Esophagus muscularis mucosa (tissue), 4 donors: ENCODE measurements at regions not wholly inside any gene's neighbourhood (a gene's known extent, or its start where the extent isn't known, plus 50 kb on each side); places are given as distances from the start of the nearest gene placed in this dataset.

Experiments
- EP300 ChIP-seq: sonication (generic); formaldehyde crosslinking; IDR thresholded peaks from one replicate; pipeline ENCODE4 v1.6.1; 2017; ENCODE audit warnings: antibody characterized with exemption
- POLR2A ChIP-seq: fragments of 450-650 bp; IDR thresholded peaks from one replicate; pipeline ENCODE4 v1.6.1; 2017; ENCODE audit warnings: antibody characterized with exemption, moderate library complexity, mild to moderate bottlenecking, low read depth
- POLR2AphosphoS5 ChIP-seq, 2 donors: sonication (generic); formaldehyde crosslinking; IDR thresholded peaks; one replicate each; pipeline ENCODE4 v1.6.1; 2017; ENCODE audit warnings: antibody characterized with exemption in 2 of 2
- TF ChIP-seq, protein P1 (sequence below), 3 experiments: fragments of 200-600 bp in 2 of 3; fragments of 450-650 bp in 1 of 3; sonication (generic) in 2 of 3; IDR thresholded peaks; one replicate each; pipeline ENCODE4 v1.5.1; 2017 to 2019; ENCODE audit warnings: antibody characterized with exemption in 3 of 3, mild to moderate bottlenecking in 2 of 3, moderate library complexity in 1 of 3

DNA sequence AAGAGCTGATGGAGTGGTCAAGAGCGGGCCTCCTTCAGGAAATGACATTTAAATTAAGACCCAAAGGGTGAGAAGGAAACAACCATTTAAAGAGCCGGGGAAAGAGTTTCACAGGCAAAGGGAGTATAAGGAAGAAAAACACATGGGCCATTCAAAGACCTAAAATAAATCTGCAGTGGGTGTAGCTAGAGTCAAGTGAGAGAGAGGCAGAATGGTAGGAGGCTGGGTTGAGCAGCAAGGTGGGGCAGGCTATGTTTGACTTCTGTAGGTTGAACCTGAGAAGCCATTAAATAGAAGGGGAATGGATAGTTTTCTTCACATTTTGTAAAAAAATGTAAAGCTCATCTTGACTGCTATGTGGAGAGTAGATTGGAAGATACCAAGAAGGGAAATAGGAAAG lies 183.8 kb downstream of the LACC1 start:
- TF ChIP-seq POLR2A (no peak), POLR2AphosphoS5 (IDR thresholded peaks at IDR 0.05) (no peak), EP300 (no peak)
- TF ChIP-seq, protein P1, sequence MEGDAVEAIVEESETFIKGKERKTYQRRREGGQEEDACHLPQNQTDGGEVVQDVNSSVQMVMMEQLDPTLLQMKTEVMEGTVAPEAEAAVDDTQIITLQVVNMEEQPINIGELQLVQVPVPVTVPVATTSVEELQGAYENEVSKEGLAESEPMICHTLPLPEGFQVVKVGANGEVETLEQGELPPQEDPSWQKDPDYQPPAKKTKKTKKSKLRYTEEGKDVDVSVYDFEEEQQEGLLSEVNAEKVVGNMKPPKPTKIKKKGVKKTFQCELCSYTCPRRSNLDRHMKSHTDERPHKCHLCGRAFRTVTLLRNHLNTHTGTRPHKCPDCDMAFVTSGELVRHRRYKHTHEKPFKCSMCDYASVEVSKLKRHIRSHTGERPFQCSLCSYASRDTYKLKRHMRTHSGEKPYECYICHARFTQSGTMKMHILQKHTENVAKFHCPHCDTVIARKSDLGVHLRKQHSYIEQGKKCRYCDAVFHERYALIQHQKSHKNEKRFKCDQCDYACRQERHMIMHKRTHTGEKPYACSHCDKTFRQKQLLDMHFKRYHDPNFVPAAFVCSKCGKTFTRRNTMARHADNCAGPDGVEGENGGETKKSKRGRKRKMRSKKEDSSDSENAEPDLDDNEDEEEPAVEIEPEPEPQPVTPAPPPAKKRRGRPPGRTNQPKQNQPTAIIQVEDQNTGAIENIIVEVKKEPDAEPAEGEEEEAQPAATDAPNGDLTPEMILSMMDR (IDR thresholded peaks at IDR 0.05): no peak
